ENCODE measurements at regions not wholly inside any gene's neighbourhood (a gene's known extent, or its start where the extent isn't known, plus 50 kb on each side); places are given as distances from the start of the nearest gene placed in this dataset.
"Not testable (repeated sequence)": the region's sequence is repeated elsewhere in the genome, so short reads cannot be mapped to it uniquely, and the experiment has no call there.

DNA sequence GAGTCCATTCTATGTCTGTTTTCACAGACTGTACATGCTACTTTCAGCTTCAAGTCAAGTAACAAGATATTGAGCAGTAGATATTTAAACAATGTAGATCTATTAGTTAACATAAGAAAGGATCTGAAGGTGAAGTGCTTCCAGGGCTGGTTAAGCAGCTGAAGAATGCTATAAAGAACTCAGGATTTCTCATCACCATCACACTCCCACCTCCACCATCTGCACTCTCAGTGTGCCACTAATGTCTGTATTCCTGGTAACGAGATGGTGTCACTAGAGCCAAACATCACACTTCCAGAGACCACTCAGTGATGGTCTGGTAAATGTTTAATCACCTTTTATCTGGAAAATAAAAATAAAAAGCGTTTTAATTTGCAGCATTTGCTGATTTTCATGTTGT lies 224.0 kb upstream of the FERD3L start:
- DNase-seq = no peak

DNA sequence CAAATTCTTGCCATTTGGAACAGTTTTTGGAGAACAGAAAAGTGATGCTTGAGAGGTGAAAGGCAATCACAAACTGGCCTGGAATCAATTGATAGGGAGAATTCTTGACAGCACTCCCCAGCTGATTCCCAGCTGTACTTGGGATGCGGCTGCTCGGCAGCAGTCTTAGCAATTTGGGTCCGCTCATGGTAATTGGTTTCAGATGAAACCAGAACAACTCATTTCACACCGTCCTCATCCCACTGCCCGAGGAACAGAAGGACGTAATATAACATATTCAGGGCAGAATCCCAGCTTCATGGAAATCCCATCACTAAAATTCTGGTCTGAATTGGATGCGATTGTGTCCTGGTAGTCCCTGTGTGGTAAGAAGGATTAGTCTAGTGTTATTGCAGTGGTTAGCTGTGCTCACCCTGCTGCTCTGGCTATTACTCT lies 223.3 kb upstream of the FERD3L start:
- DNase-seq = no peak

DNA sequence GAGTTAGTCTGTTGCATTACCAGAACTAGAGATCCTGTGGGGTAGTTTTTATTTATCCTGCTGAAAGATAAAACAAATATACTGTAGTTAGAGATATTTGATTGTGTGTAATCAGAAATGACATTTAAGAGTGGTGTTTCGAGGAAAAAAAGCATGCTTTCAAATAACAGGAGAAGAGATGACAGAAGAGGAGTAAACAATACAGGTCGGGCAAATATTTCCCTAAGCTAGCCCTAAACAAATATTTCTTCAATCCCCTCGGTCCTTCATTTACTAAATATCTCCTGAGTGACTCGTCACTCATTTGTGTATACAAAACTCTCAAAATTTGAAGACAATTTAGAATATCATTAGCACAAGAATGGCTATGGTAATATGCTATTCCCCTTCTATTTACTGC lies 219.7 kb upstream of the FERD3L start:
- DNase-seq = no peak

DNA sequence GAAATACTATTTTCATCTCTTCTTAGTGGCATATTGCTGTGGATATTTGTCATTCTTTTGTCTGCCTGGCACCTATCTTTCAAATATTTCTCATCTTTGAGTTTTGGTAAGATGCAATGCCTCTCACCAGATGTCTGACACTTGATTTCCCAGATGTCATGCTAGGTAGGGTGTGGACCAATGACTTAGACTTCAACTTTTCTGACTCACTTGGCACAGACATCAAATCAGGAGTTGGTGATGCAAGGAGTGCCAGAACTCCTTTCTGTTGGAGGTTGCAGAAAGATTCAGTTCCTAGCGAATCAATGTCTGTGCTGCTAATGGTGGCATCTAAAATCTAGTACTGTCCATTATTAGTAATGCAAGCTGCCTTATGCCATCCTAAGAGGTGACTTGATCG lies 216.9 kb upstream of the FERD3L start:
- DNase-seq = no peak

DNA sequence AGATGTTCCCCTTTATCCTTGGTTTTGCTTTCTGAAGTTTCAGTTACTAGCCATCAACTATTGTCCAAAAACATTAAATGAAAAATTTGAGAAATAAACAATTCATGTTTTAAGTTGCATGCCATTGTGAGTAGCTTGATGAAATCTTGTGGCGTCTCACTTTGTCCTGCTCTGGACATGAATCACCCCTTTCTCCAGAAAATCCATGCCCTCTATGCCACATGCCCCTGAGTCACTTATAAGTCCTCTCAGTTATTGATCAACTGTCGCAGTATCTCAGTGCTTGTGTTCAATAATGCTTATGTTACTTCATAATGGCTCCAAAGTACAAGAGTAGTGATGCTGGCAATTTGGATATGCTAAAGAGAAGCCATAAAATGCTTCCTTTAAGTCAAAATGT lies 208.0 kb upstream of the FERD3L start:
- DNase-seq = no peak

DNA sequence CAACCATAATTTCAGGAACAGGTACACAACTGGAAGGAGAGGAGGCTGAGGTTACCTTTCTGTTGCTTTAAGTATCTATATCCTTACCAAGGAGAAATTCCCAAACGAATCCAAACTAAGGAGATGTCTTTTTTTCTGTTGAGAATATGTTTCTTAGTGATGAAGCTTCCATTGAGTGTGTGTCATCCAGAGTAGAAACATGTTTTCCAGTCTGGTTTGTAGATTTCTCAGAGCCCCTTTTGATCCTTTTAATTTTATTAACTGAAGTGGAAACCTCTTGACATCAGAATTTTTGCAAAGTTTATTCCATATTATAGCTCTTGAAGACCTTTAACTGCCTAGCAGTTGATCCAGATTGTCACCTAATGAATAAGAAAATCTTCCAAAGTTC lies 207.1 kb upstream of the FERD3L start:
- DNase-seq = no peak

DNA sequence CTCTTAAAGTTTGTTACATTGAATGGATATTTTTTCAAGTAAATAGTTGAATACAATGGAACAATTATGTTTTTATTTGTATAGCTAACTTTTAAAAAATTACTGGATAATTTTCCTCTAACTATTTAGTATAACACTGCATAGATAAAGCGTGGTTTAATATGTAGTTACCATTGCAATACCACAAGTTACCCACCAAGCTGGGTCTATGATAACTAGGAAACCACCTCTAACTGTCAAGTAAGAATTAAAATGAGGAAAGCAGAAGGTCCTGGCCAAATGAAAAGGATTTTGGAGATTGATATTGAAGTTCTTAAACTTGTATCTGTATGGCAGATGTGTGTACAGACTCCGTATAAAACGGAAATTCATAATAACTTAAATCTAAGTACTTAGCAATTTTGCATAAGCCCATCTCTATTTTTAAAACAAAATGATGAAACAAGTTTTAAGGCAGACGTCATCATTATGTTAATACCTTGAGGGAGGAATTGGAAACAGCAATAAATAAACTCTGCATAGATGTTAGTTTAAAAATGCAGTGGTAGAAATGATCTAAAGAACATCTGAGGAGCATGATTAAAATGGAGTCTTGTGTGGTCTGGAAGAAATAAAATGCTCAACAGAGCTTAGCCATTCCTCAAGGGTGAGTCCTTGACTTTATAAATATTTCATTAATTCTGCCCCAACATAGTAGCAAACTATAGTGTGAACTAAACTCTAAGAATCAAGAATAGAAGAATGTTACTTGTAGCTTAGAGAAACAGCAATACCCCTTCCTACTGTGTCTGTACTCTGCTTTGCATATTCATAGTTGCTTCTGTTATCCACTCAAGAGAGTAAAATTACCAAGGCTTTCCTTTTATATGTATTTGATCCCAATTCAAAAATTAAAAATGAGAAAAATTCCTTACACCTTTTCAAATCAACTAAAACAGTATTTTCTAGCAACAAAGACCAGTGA lies 206.4 kb upstream of the FERD3L start:
- DNase-seq = no peak

DNA sequence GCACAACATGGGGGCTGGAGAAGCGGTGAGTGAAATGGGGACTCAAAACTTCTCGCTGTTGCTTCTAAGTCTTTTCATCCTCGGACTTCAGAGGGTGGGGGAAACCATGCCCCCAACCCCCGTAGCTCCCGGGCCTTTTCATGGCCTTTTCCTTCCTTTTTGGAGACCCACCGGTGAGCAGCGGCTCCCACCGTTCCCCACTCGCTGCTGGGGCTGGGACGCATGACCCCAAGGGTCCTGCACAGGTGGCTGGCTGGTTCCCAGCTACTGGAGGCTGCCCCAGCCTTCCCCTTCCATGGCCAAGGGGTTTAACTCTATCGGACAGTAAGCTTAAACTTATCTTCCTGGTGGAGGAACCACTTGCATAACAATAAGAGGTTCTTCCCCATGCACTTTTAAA lies 194.3 kb upstream of the FERD3L start:
- DNase-seq = no peak

DNA sequence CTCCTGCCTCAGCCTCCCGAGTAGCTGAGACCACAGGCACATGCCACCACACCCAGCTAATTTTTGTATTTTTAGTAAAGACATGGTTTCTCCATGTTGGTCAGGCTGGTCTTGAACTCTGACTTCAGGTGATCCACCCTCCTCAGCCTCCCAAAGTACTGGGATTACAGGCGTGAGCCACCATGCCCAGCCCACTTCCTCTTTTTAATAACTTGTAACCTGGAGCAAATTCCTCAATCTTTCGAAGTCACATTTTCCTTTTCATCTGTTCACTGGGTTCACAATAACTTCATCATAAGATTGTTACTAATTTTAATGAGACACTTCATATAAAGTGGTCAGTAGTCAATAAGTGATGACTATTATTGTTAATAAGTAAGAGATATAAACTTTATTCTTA lies 193.3 kb upstream of the FERD3L start:
- not testable (repeated sequence) for DNase-seq

DNA sequence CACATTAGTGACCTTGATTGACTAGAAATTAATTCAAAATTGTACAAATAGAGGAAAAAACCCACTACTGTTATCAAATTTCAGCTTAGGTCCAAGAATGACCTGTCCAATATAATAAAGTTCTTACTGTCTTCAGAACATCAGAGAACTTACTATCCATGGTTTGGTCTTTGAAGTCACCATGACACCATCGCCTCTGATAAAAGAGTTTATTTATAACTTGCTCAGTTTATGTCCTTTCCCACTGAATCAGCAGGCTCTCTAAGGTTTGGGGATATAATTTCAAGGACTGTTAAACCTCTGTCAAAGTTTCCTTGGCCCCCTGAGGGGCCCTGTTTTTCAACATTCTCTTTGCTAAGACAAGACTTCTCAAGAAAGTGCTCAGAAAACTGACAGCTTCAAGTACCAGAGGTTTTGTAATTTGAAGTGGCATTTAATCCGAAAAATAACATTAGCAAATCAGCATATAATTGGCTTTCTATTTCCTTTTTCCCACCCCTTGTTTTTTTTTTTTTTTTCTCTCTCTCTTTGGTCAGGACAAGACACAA lies 191.7 kb upstream of the FERD3L start:
- DNase-seq = no peak

DNA sequence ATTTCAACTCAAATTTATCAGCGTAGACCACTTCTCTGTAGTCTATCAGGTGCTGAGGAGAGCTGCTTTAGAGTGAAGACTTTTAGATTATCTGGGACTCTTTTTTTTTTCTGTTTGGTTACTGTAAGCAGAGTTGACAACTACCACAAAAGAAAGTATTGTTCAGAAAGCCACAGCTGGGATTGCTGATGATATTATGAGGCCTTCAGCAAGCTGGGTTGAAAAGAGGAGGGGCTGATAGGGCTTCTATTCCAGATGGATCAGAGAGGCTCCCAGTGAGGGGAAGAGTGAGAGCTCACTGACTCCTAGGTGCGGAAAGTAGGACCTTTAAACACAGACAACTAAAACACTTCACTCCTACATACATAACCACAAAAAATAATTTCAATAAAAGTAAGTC lies 188.5 kb upstream of the FERD3L start:
- DNase-seq = no peak

DNA sequence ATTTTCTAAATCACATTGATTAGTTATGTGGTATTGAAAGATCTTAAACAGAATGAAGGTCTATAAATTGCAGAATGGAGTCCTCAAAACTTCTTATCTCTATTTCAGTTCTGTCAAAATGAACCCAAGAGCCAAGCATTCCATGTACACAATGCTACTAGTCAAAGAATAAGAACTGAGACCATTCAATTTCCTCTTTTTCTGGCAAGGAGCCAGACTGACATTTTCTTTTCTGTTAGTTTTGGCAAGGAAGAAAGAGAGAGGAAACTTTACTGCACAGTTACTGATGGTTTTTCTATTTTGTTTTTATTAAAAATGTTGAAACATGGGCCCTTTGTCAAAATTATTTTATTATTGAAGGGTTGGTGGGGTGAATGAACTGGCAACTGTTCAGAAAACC lies 181.8 kb upstream of the FERD3L start:
- DNase-seq = no peak

DNA sequence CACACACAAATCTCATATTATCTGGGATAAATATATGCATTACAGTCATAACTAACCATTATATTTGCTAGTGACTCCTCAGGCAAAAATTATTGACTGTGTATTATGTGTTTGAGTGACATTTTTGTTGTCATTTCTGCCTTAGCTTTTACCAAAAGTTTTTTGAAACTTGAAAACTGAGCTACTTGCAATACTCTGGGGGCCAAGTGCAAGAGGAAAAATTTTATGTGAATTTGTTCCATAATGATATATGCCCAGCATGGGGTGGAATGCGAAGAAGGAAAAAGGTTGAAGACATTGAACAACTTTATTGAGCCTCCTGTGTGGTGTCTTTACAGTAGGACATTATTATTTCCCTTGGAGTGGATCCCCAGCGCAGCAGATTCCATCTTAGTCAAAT lies 176.8 kb upstream of the FERD3L start:
- no peak for DNase-seq

DNA sequence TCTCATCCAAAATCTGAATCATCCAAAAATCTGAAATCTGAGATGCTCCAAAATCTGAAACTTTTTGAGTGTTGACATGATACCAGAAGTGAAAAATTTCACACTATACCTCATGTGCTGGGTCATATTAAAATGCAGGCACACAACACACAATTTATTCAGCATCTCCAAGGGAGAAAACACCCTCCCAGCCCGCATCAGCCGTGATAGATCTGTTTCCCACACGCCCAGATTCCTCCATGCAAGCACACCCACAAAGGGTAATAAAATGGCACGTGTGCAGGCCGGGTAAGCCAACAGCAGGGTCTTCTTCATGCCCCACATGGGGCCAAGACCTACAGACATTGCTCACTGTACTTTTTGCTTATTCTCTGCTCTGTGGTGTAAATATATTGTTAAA lies 173.1 kb upstream of the FERD3L start:
- no peak for DNase-seq

DNA sequence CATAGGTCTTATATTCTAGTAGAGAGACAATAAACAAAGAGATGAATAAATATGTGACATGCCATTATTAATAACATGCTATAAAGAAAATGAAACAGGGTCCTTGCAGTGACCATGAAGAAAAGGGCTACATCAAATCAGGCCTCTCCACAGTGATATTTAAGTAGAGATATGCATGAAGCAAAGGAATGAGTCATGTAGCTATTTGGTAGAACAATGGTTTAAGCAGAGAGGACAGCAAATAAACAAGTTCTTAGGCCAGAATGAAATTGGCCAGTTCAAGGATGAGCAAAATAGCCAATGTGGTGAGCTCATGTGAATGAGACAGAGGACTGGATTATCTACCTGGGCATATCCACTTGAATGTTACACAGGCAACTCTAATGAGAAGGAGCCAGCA lies 172.2 kb upstream of the FERD3L start:
- no peak for DNase-seq

DNA sequence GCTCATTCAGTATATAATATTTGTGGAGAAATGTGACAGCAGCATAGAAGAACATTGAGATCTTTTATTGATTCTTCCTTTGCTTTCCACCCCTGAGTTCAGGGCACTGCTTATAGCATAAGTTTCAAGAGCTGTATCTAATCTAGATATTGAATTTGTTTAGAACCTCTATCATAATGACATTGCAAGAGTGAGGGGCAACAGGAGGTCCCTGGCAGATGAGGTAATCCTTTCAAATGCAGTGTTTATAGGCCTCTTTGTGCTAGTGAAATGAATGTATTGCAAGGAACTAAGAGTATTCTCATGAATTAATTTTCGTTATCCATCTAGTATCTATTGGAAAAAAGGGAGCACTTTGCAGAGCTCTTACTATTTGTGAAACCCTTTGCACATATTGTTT lies 167.2 kb upstream of the FERD3L start:
- no peak for DNase-seq

DNA sequence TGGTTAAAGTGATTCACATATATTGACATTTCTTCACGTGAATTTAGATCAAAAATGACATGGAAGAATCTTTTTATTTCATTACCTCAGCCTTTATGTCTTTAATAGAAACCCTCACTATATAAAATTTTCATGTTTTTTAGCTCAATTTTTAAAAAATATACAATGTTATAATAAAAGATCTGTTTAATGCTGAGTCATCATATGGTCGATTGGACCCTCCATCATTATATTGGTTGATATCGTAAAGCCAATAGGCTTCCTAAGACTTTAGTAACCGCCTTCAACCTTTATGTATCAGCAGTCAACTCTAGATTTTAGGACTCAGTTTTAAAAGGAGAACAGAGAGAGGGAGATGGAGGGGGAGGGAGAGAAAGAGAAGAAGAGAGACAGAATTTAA lies 162.3 kb upstream of the FERD3L start:
- no peak for DNase-seq

DNA sequence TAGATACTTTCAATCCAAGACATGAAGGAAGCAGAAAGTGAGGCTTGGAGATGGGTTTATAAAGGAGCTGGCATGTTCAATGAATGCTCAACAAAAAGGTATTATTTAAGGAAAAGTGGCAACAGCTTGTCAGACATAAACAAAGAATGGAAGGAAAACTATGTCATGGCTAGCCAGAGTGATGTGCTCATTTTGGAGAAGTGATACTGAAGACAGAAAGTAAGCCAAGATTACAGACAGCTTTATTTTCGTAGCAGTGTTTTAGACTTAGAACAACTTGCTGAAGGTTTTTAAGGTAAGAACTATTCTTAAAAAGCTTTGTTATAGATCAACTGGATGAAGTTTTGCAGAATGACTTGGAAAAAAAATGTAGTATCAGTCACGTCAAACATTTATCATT lies 160.5 kb upstream of the FERD3L start:
- DNase-seq = no peak

DNA sequence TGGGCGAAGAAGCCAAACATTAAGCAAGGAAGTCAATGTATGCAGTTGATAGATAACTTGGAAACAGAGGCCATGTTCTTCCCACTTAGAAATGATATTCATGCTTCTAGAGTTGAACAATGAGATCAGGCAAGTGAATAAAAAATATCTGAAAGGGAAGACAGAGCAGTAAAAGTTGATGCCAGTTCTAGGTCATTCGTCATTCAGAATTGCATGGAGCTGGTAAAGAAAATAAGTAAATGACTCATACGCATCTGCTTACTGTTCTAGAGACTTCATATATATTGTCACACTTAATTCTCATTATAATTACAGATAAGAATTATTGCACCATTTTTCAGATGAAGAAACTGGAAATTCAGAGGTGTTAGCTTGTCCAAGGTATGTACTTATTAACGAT lies 158.9 kb upstream of the FERD3L start:
- no peak for DNase-seq

DNA sequence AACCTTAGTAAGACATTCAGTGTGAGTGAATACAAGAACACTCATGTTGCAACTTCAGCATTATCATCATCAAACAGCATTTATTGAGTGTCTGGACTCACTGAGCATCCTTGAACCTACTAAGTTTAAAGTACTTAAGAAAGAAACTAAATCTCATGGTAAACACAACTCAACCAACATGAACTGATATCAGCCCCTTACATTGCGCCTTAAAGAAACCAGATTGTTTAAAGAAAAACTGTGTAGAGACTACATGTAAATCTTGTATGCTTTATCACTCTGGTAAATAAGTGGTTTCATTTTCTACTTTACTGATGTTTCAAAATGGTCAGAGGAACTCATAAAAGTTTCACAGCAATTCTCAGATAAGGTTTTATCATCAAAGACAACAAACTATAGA lies 157.5 kb upstream of the FERD3L start:
- DNase-seq = no peak

DNA sequence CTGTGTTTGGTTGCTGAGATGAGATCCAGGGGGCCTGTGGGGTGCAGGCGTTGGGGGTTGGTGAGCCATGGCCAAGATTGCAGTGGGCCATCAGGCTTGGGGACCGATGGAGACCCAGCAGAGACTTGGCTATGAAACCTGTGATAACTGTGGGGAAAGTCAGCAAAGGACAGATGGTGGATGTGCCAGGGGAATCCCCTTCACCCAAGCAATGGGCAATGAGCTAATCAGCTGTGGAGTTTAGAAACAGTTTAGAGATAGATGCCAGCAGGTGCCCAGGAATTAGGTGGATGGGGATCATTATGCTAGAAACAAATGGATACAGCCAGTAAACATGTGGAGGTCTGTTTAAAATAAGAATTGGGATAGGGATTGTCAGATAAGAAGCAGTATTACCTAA lies 151.4 kb upstream of the FERD3L start:
- no peak for DNase-seq

DNA sequence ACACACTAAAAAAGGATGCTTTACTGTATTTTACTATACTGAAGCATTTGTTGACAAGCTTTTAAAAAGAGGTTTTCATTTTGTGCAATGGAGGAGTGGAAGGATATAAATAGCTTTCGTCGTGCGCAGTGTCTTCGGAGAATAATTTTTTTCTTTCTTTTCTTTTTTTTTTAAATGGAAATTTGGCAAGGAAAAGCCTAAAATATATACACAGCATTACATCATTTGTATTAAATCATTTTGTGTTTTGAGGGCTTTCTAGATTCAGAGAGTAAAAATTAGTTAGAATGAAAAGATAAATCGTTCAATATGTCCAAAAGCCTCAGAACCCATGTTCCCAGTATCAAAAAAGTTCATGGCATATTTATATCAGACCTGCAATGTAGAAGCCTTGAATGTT lies 150.2 kb upstream of the FERD3L start:
- no peak for DNase-seq

DNA sequence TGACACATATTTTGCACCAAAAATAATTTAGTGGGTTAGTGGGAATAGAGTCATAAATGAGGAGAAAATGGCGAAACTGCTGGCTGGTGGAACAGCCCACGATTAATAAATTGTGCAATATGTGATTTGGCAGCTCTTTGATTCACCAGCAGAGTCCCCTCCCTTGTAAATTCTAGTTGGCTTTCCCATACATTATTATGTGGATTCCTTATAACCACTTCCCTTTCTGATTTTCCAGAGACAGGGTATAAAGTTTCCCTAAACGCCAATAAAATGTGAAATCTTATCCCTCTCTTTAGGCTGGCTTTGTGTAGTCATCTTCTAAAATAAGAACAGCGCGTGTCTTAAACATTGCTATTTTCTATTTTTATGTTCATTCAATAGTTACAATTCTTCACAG lies 149.4 kb upstream of the FERD3L start:
- no peak for DNase-seq

DNA sequence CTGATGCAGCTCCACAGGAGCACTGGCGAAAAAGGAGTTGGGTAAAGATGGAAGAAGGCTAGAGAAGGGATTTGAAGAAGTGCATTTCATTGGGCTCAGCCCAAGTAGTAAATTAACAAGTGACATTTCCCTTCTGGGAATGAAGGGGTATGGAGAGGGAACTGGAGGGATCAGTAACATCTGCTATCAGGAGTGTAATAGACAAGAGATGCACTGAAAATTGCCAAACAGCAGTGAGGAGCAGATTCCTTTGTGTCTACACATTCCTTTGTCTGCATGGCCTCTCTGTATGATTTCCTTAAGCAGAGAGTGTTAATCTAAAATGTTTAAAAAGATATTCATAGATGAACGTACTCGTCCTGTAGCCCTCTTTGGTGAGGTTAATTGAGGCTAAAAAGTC lies 148.2 kb upstream of the FERD3L start:
- no peak for DNase-seq

DNA sequence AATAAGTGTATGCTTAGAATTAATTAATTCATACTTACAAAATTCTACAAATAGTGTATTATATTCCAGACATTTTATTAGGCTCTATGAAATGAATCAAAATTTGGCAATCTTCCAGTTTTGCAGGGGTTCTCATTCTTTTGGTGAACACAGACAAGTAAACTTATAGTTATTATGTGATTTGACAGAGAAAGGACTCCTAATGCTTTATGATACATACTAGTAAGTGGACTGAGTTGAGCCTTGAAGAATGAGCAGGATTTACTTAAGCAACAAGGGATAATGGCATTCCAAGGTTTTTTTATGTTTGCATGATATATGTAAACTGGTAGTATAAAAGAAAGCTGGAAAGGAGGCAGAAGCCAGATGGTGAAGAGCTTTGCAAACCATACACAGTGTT lies 145.7 kb upstream of the FERD3L start:
- no peak for DNase-seq

Measured in activated CD4-positive, alpha-beta T cell treated with anti-CD3 and anti-CD28 coated beads, Interleukin-10, Interleukin-2, amounts not matched to agents 100 ng/mL and 50 ng/mL, durations not matched to agents 16 hours and 8 hours (primary cell).